Panc1 (cell line): ENCODE measurements at regions not wholly inside any gene's neighbourhood (a gene's known extent, or its start where the extent isn't known, plus 50 kb on each side); places are given as distances from the start of the nearest gene placed in this dataset.

ENCODE experiments used
- ATAC-seq: fragments of 200-7000 bp; cut with Tn5 transposase; 2 replicates; pipeline ENCODE4 v1.9.1; 2020; ENCODE audit warnings: mild to moderate bottlenecking, moderate library complexity
- BruUV-seq: library from RNA; stranded (reverse); fragments of 400-500 nt; replicated peaks from 2 replicates; lab custom pipeline; 2021; lab: Mats Ljungman, UMichigan
- CTCF ChIA-PET: fragments of 300-600 bp; sonication (Branson Sonifier 250); formaldehyde crosslinking; loops from one replicate; lab custom pipeline; 2022; ENCODE audit warnings: antibody characterized with exemption; lab: Charles Lee
- POLR2A ChIA-PET: fragments of 300-600 bp; sonication (Branson Sonifier 250); formaldehyde crosslinking; loops from one replicate; lab custom pipeline; 2022; ENCODE audit warnings: antibody characterized with exemption; lab: Charles Lee
- DNase-seq: peaks from one replicate; pipeline ENCODE4 v3.0.0-alpha.2; 2010; ENCODE audit warnings: low read depth, low spot score
- H3K27ac ChIP-seq: 2 replicates; pipeline ENCODE4 v1.5.1; 2011; ENCODE audit warnings: mild to moderate bottlenecking, low read length, inconsistent platforms
- H3K27me3 ChIP-seq: fragments of 200-500 bp; sonication (Bioruptor generic); 2 replicates; pipeline ENCODE4 v1.6.0; 2014; ENCODE audit warnings: low read length, inconsistent platforms; ENCODE audit not compliant: control insufficient read depth, insufficient read depth
- H3K36me3 ChIP-seq: fragments of 200-500 bp; sonication (Bioruptor generic); 2 replicates; pipeline ENCODE4 v1.5.1; 2014; ENCODE audit warnings: inconsistent platforms, mild to moderate bottlenecking, low read length, moderate library complexity; ENCODE audit not compliant: control insufficient read depth, insufficient read depth
- H3K4me1 ChIP-seq: 2 replicates; pipeline ENCODE4 v1.5.1; 2011; ENCODE audit warnings: inconsistent platforms, mild to moderate bottlenecking, low read length, moderate library complexity; ENCODE audit not compliant: control insufficient read depth, insufficient read depth
- H3K4me3 ChIP-seq, 2 experiments: 2 replicates each; pipeline ENCODE4 v1.5.1; 2011 to 2012; ENCODE audit warnings: low read depth in 2 of 2, low read length in 2 of 2, mild to moderate bottlenecking in 2 of 2, inconsistent platforms in 1 of 2, moderate library complexity in 1 of 2
- H3K9me3 ChIP-seq: fragments of 200-500 bp; sonication (Bioruptor generic); 2 replicates; pipeline ENCODE4 v1.5.1; 2014; ENCODE audit warnings: low read depth, mild to moderate bottlenecking, inconsistent platforms, low read length, moderate library complexity; ENCODE audit not compliant: control insufficient read depth, insufficient read depth
- POLR2AphosphoS5 ChIP-seq: IDR thresholded peaks from 2 replicates; pipeline ENCODE4 v1.6.1; 2012; ENCODE audit warnings: mild to moderate bottlenecking, low read depth, low read length, moderate library complexity
- SIN3A ChIP-seq: IDR thresholded peaks from 2 replicates; pipeline ENCODE4 v1.6.1; 2012; ENCODE audit warnings: low read depth, mild to moderate bottlenecking, low read length, moderate library complexity, borderline replicate concordance; ENCODE audit not compliant: insufficient read depth
- TCF7L2 ChIP-seq: IDR thresholded peaks from 2 replicates; pipeline ENCODE4 v1.6.1; 2011; ENCODE audit warnings: mild to moderate bottlenecking, low read depth, low read length, inconsistent platforms
- in situ Hi-C: cut with HindIII; loops from 2 replicates; pipeline ENCODE4 v1.10.0; 2016; ENCODE audit warnings: low sequenced_read_pairs, low pct_unique_long_range_greater_than_20kb
- intact Hi-C: fragments of 100-400 bp; cut with micrococcal nuclease; formaldehyde crosslinking; loops from one replicate; pipeline ENCODE4 v1.10.0; 2022; ENCODE audit not compliant: unreplicated experiment
- TF ChIP-seq, protein P1 (sequence below), 2 experiments: IDR thresholded peaks; 2 replicates each; pipeline ENCODE4 v1.6.1; 2011 to 2012; ENCODE audit warnings: low read depth in 2 of 2, control low read depth in 1 of 2, low read length in 1 of 2, mild to moderate bottlenecking in 1 of 2, moderate library complexity in 1 of 2; ENCODE audit not compliant: insufficient read depth in 1 of 2
- TF ChIP-seq, protein P2 (sequence below): fragments of 450-650 bp; IDR thresholded peaks from 2 replicates; pipeline ENCODE4 v1.5.1; 2017; ENCODE audit warnings: mild to moderate bottlenecking

DNA sequence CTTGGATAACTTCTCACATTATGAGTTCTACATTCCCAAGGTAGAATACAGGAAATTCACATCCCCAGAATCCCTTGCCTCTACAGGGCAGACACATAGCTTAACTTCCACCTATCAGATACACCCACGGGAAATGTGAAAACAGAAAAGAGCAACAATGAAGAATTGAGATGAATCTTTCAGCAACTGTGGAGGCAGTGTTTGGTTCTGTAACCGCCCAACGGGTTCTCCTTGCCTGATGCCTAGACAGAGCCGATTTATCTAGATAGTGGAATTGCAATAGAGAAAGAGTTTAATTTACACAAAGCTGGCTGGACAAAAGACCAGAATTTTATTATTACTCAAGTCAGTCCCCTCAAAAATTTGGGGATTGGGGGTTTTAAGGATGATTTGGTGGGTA, 138.8 kb downstream of the MTPAP start:
- Histone ChIP-seq H3K4me1 (peaks cover 3% of the 10 kb centered on the region), H3K27ac (no peak overlapping the region), H3K36me3 (no peaks in the 10 kb centered on the region), H3K4me3 (no peak overlapping the region), H3K9me3 (no peaks in the 10 kb centered on the region), H3K27me3 (no peaks in the 10 kb centered on the region)
- no peak for DNase-seq
- CTCF ChIA-PET = no interaction called here
- BruUV-seq = no TSS peak
- no peak for TF ChIP-seq TCF7L2
- TF ChIP-seq, protein P1, sequence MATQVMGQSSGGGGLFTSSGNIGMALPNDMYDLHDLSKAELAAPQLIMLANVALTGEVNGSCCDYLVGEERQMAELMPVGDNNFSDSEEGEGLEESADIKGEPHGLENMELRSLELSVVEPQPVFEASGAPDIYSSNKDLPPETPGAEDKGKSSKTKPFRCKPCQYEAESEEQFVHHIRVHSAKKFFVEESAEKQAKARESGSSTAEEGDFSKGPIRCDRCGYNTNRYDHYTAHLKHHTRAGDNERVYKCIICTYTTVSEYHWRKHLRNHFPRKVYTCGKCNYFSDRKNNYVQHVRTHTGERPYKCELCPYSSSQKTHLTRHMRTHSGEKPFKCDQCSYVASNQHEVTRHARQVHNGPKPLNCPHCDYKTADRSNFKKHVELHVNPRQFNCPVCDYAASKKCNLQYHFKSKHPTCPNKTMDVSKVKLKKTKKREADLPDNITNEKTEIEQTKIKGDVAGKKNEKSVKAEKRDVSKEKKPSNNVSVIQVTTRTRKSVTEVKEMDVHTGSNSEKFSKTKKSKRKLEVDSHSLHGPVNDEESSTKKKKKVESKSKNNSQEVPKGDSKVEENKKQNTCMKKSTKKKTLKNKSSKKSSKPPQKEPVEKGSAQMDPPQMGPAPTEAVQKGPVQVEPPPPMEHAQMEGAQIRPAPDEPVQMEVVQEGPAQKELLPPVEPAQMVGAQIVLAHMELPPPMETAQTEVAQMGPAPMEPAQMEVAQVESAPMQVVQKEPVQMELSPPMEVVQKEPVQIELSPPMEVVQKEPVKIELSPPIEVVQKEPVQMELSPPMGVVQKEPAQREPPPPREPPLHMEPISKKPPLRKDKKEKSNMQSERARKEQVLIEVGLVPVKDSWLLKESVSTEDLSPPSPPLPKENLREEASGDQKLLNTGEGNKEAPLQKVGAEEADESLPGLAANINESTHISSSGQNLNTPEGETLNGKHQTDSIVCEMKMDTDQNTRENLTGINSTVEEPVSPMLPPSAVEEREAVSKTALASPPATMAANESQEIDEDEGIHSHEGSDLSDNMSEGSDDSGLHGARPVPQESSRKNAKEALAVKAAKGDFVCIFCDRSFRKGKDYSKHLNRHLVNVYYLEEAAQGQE (IDR thresholded peaks at IDR 0.05; ENCODE audit: insufficient read depth in 1 of 2, low read depth in 2 of 2, low read length in 1 of 2) = no peak
- POLR2A ChIA-PET = no interaction called here
- no peak for ATAC-seq
- in situ Hi-C loops (no loop called here), intact Hi-C loops (no loop called here)

DNA sequence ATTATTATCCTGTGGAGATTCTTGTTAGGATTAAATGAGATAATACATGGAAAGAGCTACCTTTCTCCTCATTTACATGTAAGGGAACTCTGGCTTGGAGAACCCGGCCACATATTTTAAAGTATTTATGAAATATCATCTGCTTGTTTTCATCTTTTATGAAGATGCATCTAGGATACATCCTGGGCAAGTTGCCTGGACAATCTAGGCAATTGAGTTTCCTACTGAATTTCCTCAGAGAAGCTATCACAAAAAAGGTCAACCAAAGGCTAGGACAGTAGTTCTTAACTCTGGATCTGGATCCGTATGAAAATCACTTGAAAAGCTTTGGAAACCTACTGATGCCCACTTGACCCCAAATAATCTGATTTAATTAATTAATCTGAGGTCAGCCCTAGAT, 140.7 kb downstream of the MTPAP start:
- in situ Hi-C loops (no loop called here), intact Hi-C loops (no loop called here)
- ATAC-seq = no peak
- BruUV-seq = no TSS peak
- Histone ChIP-seq H3K27me3 (no peaks in the 10 kb centered on the region), H3K9me3 (0 out of 2 replicates have a peak, but pooled peaks cover 4% of the 10 kb centered on the region), H3K4me1 (peaks cover 3% of the 10 kb centered on the region; the same call in 1 of the 2 replicates), H3K27ac (peak overlapping the region; percentile 51; the same call in 1 of the 2 replicates), H3K4me3 (no peak overlapping the region), H3K36me3 (no peaks in the 10 kb centered on the region)
- CTCF ChIA-PET = no interaction called here
- POLR2A ChIA-PET = no interaction called here
- DNase-seq = no peak
- no peak for TF ChIP-seq POLR2AphosphoS5

DNA sequence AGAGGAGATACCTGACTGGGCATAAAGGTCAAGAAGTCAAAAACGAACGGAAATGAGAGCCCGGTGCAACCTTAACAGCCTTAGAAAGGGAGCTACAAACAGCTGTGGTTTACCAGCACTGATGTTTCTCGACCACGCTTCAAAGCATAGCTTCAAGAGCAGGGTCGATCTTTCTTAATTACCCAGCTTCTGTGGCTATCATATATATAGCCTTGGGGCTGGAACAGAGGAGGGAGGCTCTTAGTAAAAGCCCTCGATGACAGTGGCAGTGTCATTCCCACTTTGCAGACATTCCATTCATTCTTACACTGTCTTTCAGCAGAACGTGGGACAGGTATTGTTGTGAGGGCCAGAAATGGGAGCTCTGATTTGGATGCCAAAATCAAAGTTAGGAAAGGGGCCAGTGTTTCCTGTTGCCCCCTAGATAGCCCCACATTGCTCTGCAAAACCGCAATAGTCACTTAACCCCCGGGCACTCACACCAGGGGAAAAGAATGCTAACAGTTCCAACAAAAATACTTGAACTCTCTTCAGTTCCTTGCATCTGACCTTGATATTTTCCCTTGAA, 141.5 kb downstream of the MTPAP start:
- peaks cover 3% of the 10 kb centered on the region; the same call in 1 of the 2 replicates for H3K4me1 ChIP-seq
- H3K27me3 ChIP-seq = no peaks in the 10 kb centered on the region
- 0 out of 2 replicates have a peak, but pooled peaks cover 4% of the 10 kb centered on the region for H3K9me3 ChIP-seq
- peak; percentile 89 for TF ChIP-seq TCF7L2
- no peak for TF ChIP-seq POLR2AphosphoS5
- peak; percentile 71 for ATAC-seq
- no peak for DNase-seq
- intact Hi-C loops (no loop called here), in situ Hi-C loops (no loop called here)
- no peaks in the 10 kb centered on the region for H3K36me3 ChIP-seq
- peak overlapping the region; percentile 68; the same call in 1 of the 2 replicates for H3K27ac ChIP-seq
- POLR2A ChIA-PET = no interaction called here
- CTCF ChIA-PET = no interaction called here
- no TSS peak for BruUV-seq
- no peak overlapping the region for H3K4me3 ChIP-seq

DNA sequence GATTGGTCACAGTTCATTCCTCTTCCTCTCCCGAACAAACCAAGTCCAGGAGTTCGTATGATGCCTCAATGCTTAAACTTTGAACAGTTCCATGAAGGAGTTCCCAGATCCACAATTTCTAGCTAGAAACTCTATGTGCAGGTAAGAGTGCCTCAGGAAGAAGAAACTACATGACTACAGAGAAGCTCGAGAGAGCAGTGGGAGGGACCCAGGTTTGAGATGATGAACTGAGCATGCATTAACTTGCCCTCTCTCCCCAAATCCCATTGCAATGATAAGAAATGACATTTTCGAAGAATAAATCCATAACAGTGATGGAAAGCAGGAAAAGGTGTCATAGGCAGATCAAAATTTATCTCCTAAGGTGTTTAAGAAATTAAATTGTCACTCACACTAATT, 140.6 kb upstream of the JCAD start:
- Histone ChIP-seq H3K4me1 (no peaks in the 10 kb centered on the region), H3K27ac (no peak overlapping the region), H3K27me3 (no peaks in the 10 kb centered on the region), H3K9me3 (0 out of 2 replicates have a peak, but pooled peaks cover 4% of the 10 kb centered on the region), H3K36me3 (no peaks in the 10 kb centered on the region), H3K4me3 (no peak overlapping the region)
- TF ChIP-seq, protein P2, sequence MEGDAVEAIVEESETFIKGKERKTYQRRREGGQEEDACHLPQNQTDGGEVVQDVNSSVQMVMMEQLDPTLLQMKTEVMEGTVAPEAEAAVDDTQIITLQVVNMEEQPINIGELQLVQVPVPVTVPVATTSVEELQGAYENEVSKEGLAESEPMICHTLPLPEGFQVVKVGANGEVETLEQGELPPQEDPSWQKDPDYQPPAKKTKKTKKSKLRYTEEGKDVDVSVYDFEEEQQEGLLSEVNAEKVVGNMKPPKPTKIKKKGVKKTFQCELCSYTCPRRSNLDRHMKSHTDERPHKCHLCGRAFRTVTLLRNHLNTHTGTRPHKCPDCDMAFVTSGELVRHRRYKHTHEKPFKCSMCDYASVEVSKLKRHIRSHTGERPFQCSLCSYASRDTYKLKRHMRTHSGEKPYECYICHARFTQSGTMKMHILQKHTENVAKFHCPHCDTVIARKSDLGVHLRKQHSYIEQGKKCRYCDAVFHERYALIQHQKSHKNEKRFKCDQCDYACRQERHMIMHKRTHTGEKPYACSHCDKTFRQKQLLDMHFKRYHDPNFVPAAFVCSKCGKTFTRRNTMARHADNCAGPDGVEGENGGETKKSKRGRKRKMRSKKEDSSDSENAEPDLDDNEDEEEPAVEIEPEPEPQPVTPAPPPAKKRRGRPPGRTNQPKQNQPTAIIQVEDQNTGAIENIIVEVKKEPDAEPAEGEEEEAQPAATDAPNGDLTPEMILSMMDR = no peak
- TF ChIP-seq POLR2AphosphoS5 (no peak), TCF7L2 (no peak), SIN3A (no peak)
- TF ChIP-seq, protein P1 (IDR thresholded peaks at IDR 0.05; ENCODE audit: insufficient read depth in 1 of 2, low read depth in 2 of 2, low read length in 1 of 2) = no peak
- CTCF ChIA-PET = no interaction called here
- in situ Hi-C loops (no loop called here), intact Hi-C loops (no loop called here)
- POLR2A ChIA-PET = no interaction called here
- no TSS peak for BruUV-seq
- ATAC-seq (no peak), DNase-seq (no peak)
